Endothelial cell of umbilical vein (primary cell): ENCODE measurements at regions not wholly inside any gene's neighbourhood (a gene's known extent, or its start where the extent isn't known, plus 50 kb on each side); places are given as distances from the start of the nearest gene placed in this dataset.

ENCODE experiments used
- BruUV-seq: library from RNA; stranded (reverse); fragments of 400-500 nt; replicated peaks from 2 replicates; lab custom pipeline; 2021; lab: Mats Ljungman, UMichigan
- CTCF ChIA-PET: fragments of 300-600, 350-600 bp; sonication (Branson Sonifier 250); formaldehyde crosslinking; loops from one replicate; lab custom pipeline; 2021; ENCODE audit warnings: antibody characterized with exemption, inconsistent platforms; lab: Charles Lee
- POLR2A ChIA-PET: fragments of 300-600, 350-600 bp; sonication (Branson Sonifier 250); formaldehyde crosslinking; loops from one replicate; lab custom pipeline; 2021; ENCODE audit warnings: antibody characterized with exemption, inconsistent platforms; lab: Charles Lee
- DNase-seq: peaks from one replicate; pipeline ENCODE4 v3.0.0-alpha.2; 2011; ENCODE audit warnings: low read depth, low spot score
- FAIRE-seq: peaks from 2 replicates; lab custom pipeline; 2011; peaks lifted over from hg19 to GRCh38; lab: Jason Lieb, UNC
- H2AFZ ChIP-seq: 2 replicates; pipeline ENCODE4 v1.6.0; 2012; ENCODE audit warnings: low read depth, low read length, control low read depth, inconsistent platforms
- H3K27ac ChIP-seq: 2 replicates; pipeline ENCODE4 v1.5.1; 2011; ENCODE audit warnings: low read depth, mild to moderate bottlenecking, control low read depth, low read length, moderate library complexity; ENCODE audit not compliant: insufficient read depth
- H3K27me3 ChIP-seq, 2 experiments: 2 replicates each; pipeline versions ENCODE4 v1.6.0 to v1.6.1; 2011; ENCODE audit warnings: low read length in 2 of 2, mixed read lengths in 1 of 2; ENCODE audit not compliant: control insufficient read depth in 2 of 2, insufficient read depth in 2 of 2
- H3K36me3 ChIP-seq, 2 experiments: 2 replicates in 1 of 2; 3 replicates in 1 of 2; pipeline ENCODE4 v1.5.1; 2011; ENCODE audit warnings: low read length in 2 of 2, mild to moderate bottlenecking in 1 of 2, moderate library complexity in 1 of 2; ENCODE audit not compliant: control insufficient read depth in 2 of 2, insufficient read depth in 2 of 2; ENCODE audit errors: extremely low read depth in 1 of 2
- H3K4me1 ChIP-seq: 3 replicates; pipeline ENCODE4 v1.5.1; 2011; ENCODE audit warnings: mild to moderate bottlenecking, low read length; ENCODE audit not compliant: control insufficient read depth, insufficient read depth; ENCODE audit errors: extremely low read depth
- H3K4me2 ChIP-seq: 2 replicates; pipeline ENCODE4 v1.6.1; 2011; ENCODE audit warnings: low read length, control low read depth, mixed read lengths; ENCODE audit not compliant: insufficient read depth
- H3K4me3 ChIP-seq, 3 experiments: fragments of 200-600 bp in 1 of 3; sonication (generic), shearing (Covaris generic) in 1 of 3; replicated peaks in 1 of 3; 2 replicates each; pipeline ENCODE4 v1.5.1; 2011 to 2016; ENCODE audit warnings: control low read depth in 3 of 3, low read length in 3 of 3, mild to moderate bottlenecking in 2 of 3, inconsistent platforms in 1 of 3, low read depth in 1 of 3, moderate library complexity in 1 of 3; ENCODE audit not compliant: insufficient read depth in 1 of 3
- H3K79me2 ChIP-seq: 2 replicates; pipeline ENCODE4 v1.6.0; 2012; ENCODE audit warnings: low read length, inconsistent platforms; ENCODE audit not compliant: control insufficient read depth, insufficient read depth
- H3K9ac ChIP-seq: replicated peaks from 2 replicates; pipeline ENCODE3; 2011; ENCODE audit warnings: low read length, control low read depth; ENCODE audit not compliant: insufficient read depth; ENCODE audit errors: extremely low read depth
- H3K9me1 ChIP-seq: replicated peaks from 3 replicates; pipeline ENCODE4 v1.6.0; 2011; ENCODE audit warnings: mild to moderate bottlenecking, low read length; ENCODE audit not compliant: control insufficient read depth, insufficient read depth; ENCODE audit errors: extremely low read depth
- H3K9me3 ChIP-seq: replicated peaks from 2 replicates; pipeline ENCODE4 v1.5.1; 2012; ENCODE audit warnings: low read length, inconsistent platforms; ENCODE audit not compliant: control insufficient read depth, insufficient read depth
- H4K20me1 ChIP-seq: replicated peaks from 2 replicates; pipeline ENCODE3; 2011; ENCODE audit warnings: mild to moderate bottlenecking, low read length; ENCODE audit not compliant: control insufficient read depth, insufficient read depth; ENCODE audit errors: extremely low read depth
- EZH2 ChIP-seq: IDR thresholded peaks from 2 replicates; pipeline ENCODE4 v1.6.1; 2012; ENCODE audit warnings: borderline replicate concordance, low read depth, mild to moderate bottlenecking, moderate library complexity, low read length, inconsistent platforms; ENCODE audit not compliant: severe bottlenecking
- FOS ChIP-seq: IDR thresholded peaks from 2 replicates; pipeline ENCODE4 v1.6.1; 2011; ENCODE audit warnings: mild to moderate bottlenecking, low read length, moderate library complexity, borderline replicate concordance; ENCODE audit not compliant: insufficient read depth
- GATA2 ChIP-seq: IDR thresholded peaks from 2 replicates; pipeline ENCODE4 v1.7.0; 2011; ENCODE audit warnings: low read depth, mild to moderate bottlenecking, moderate library complexity, mixed read lengths, low read length; ENCODE audit not compliant: insufficient read length, insufficient read depth
- JUN ChIP-seq: IDR thresholded peaks from 2 replicates; pipeline ENCODE4 v1.6.1; 2011; ENCODE audit warnings: borderline replicate concordance, low read depth; ENCODE audit not compliant: insufficient read length, insufficient read depth
- MAX ChIP-seq: IDR thresholded peaks from 2 replicates; pipeline ENCODE4 v1.6.1; 2011; ENCODE audit not compliant: insufficient read depth, insufficient read length
- MYC ChIP-seq: IDR thresholded peaks from one replicate; pipeline ENCODE4 v1.6.1; 2011; ENCODE audit warnings: mild to moderate bottlenecking, low read depth, low read length
- POLR2A ChIP-seq: IDR thresholded peaks from 2 replicates; pipeline ENCODE4 v1.6.1; 2012; ENCODE audit warnings: low read depth, mild to moderate bottlenecking, control low read depth, low read length
- POLR2AphosphoS5 ChIP-seq: IDR thresholded peaks from 2 replicates; pipeline ENCODE4 v1.6.1; 2012; ENCODE audit warnings: low read depth, mild to moderate bottlenecking, control low read depth, low read length, moderate library complexity; ENCODE audit not compliant: insufficient read depth
- dilution Hi-C: fragments of 300-500 bp; cut with MboI; formaldehyde crosslinking; loops from one replicate; pipeline ENCODE4 v1.15.0; 2019; ENCODE audit warnings: low sequenced_read_pairs; ENCODE audit not compliant: extremely low pct_ligation_motif_present
- intact Hi-C: fragments of 100-400 bp; cut with micrococcal nuclease; formaldehyde crosslinking; loops from one replicate; pipeline ENCODE4 v1.10.0; 2022
- TF ChIP-seq, protein P1 (sequence below), 2 donors: IDR thresholded peaks; 1 replicate in 1 of 2; 2 replicates in 1 of 2; pipeline ENCODE4 v1.5.1; 2011; ENCODE audit warnings: low read length in 2 of 2, mild to moderate bottlenecking in 2 of 2, moderate library complexity in 2 of 2, control low read depth in 1 of 2, inconsistent platforms in 1 of 2, low read depth in 1 of 2; ENCODE audit not compliant: insufficient read depth in 1 of 2; ENCODE audit errors: extremely low read depth in 1 of 2

DNA sequence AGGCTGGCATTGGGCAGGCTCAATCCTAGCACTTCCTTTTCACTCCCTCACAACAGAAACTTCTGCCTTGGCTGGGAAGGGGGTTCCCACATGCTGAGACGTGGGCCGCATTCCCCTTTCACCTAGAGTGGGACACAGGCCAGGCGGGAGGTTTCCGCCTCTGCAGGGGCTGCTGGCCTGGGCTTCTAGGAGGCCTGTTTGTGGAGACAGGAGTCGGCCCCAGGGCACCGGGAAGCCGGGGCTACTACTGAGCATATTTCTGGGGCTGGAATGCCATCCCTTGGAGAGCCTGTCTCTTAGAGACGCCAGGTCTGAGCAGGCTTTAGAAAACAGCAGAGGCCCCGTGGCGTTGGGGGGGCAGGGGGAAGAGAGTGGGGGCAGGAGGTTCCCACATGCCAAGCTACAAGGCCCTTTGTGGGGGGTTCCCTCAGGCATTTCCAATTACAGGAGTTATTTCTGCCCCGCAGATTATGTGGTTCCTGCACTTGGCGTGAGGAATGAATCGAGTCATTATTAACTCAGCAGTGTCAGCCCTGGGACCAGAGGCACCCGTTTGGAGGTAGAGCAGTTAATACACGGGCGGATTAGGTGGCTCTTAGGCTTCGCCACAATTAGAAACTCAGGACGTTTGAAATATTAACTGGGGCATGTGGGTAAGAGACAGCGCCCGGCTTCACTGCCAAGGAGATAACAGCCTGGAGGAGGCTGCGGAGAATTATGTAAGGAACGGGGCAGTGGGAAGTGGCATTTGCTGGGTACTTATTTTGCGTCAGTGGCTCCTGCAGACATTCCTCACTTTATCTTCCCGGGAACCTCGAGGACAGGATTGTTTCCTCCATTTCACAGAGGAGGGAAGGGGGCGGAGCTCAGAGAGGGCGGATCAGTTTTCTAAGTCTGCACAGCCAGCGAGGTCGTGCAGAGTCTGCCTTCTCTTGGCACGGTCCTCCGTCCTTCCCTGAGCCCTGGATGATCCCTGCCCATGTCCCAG is 162.5 kb downstream of the MAF start:
- Histone ChIP-seq H3K27me3 (no peaks in the 10 kb centered on the region), H3K9me3 (peaks cover 6% of the 10 kb centered on the region), H2AFZ (no peak overlapping the region), H3K79me2 (no peaks in the 10 kb centered on the region), H3K36me3 (no peaks in the 10 kb centered on the region), H3K9me1 (no peaks in the 10 kb centered on the region), H3K4me1 (no peaks in the 10 kb centered on the region), H3K27ac (no peak overlapping the region), H3K4me3 (no peak overlapping the region), H4K20me1 (no peaks in the 10 kb centered on the region), H3K9ac (no peak overlapping the region), H3K4me2 (no peak overlapping the region)
- ChIA-PET CTCF (no interaction called here), POLR2A (no interaction called here)
- intact Hi-C loops: no loop called here
- no TSS peak for BruUV-seq
- TF ChIP-seq FOS (no peak), MYC (no peak), POLR2AphosphoS5 (no peak), MAX (no peak), JUN (no peak), EZH2 (no peak), POLR2A (no peak), GATA2 (no peak)
- TF ChIP-seq, protein P1, sequence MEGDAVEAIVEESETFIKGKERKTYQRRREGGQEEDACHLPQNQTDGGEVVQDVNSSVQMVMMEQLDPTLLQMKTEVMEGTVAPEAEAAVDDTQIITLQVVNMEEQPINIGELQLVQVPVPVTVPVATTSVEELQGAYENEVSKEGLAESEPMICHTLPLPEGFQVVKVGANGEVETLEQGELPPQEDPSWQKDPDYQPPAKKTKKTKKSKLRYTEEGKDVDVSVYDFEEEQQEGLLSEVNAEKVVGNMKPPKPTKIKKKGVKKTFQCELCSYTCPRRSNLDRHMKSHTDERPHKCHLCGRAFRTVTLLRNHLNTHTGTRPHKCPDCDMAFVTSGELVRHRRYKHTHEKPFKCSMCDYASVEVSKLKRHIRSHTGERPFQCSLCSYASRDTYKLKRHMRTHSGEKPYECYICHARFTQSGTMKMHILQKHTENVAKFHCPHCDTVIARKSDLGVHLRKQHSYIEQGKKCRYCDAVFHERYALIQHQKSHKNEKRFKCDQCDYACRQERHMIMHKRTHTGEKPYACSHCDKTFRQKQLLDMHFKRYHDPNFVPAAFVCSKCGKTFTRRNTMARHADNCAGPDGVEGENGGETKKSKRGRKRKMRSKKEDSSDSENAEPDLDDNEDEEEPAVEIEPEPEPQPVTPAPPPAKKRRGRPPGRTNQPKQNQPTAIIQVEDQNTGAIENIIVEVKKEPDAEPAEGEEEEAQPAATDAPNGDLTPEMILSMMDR (IDR thresholded peaks at IDR 0.05; ENCODE audit: extremely low read depth in 1 of 2, insufficient read depth in 1 of 2, low read depth in 1 of 2, low read length in 2 of 2): no peak
- dilution Hi-C loops: no loop called here
- no peak for FAIRE-seq
- no peak for DNase-seq
